ENCODE measurements at regions not wholly inside any gene's neighbourhood (a gene's known extent, or its start where the extent isn't known, plus 50 kb on each side); places are given as distances from the start of the nearest gene placed in this dataset.

DNA sequence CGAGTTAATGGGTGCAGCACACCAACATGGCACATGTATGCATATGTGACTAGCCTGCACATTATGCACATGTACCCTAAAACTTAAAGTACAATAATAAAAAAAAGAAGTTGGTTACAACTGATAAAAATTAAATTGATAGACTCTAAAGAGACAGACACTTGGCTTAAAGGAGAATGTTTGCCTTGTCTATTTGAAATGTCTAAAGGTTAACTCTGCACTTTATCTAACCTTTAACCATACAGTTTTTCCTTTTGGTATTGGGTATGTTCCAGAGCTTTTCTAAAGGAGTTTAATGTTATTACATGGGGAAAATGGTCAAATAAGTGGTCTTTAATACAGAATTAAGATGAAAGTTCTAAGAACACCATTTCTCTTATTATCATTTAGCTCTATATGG is 145.1 kb upstream of the HCCS start:
- no peak overlapping the region for H3K23ac ChIP-seq (ENCODE audit: low read depth, low read length)
- H3K36me3 ChIP-seq (ENCODE audit: control insufficient read depth, insufficient read depth, low read length) = no peaks in the 10 kb centered on the region
- H3K56ac ChIP-seq (ENCODE audit: extremely low read depth, insufficient read depth, low read length) = no peak overlapping the region
- H3K27ac ChIP-seq (ENCODE audit: insufficient read depth, low read length) = no peak overlapping the region
- WGBS, 2 experiments (ENCODE audit: extremely low coverage in 2 of 2, insufficient read length in 1 of 2) = no CpG with 5 or more reads among the region's 1 CpG
- ChIA-PET POLR2A (ENCODE audit: unreplicated experiment) (no interaction called here), CTCF (no interaction called here)
- no peaks in the 10 kb centered on the region; the same call in 1 of the 2 replicates for H3K9me3 ChIP-seq (ENCODE audit: control insufficient read depth, insufficient read depth, low read length)
- no peak overlapping the region for H2AK5ac ChIP-seq (ENCODE audit: low read depth, low read length)
- TF ChIP-seq, protein P1, sequence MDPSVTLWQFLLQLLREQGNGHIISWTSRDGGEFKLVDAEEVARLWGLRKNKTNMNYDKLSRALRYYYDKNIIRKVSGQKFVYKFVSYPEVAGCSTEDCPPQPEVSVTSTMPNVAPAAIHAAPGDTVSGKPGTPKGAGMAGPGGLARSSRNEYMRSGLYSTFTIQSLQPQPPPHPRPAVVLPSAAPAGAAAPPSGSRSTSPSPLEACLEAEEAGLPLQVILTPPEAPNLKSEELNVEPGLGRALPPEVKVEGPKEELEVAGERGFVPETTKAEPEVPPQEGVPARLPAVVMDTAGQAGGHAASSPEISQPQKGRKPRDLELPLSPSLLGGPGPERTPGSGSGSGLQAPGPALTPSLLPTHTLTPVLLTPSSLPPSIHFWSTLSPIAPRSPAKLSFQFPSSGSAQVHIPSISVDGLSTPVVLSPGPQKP (IDR thresholded peaks at IDR 0.05; ENCODE audit: borderline replicate concordance, low read depth, low read length) = no peak
- TF ChIP-seq SMC3 (IDR thresholded peaks at IDR 0.05; ENCODE audit: low read depth, low read length) (no peak), POLR2A (IDR thresholded peaks at IDR 0.05; ENCODE audit: low read depth, low read length) (no peak), RCOR1 (IDR thresholded peaks at IDR 0.05; ENCODE audit: insufficient replicate concordance, low read length) (no peak), MAZ (IDR thresholded peaks at IDR 0.05; ENCODE audit: borderline replicate concordance, low read depth, low read length) (no peak), FOS (IDR thresholded peaks at IDR 0.05; ENCODE audit: low read depth, low read length) (no peak), CHD1 (IDR thresholded peaks at IDR 0.05; ENCODE audit: low read depth, low read length) (no peak), CEBPB (IDR thresholded peaks at IDR 0.05; ENCODE audit: low read depth, low read length) (no peak), RFX5 (IDR thresholded peaks at IDR 0.05; ENCODE audit: low read depth, low read length) (no peak), NFE2L2 (IDR thresholded peaks at IDR 0.05; ENCODE audit: low read depth, low read length) (no peak), RAD21 (IDR thresholded peaks at IDR 0.05; ENCODE audit: low read length) (no peak), MAFK (IDR thresholded peaks at IDR 0.05; ENCODE audit: low read depth, low read length) (no peak)
- TF ChIP-seq, protein P2, sequence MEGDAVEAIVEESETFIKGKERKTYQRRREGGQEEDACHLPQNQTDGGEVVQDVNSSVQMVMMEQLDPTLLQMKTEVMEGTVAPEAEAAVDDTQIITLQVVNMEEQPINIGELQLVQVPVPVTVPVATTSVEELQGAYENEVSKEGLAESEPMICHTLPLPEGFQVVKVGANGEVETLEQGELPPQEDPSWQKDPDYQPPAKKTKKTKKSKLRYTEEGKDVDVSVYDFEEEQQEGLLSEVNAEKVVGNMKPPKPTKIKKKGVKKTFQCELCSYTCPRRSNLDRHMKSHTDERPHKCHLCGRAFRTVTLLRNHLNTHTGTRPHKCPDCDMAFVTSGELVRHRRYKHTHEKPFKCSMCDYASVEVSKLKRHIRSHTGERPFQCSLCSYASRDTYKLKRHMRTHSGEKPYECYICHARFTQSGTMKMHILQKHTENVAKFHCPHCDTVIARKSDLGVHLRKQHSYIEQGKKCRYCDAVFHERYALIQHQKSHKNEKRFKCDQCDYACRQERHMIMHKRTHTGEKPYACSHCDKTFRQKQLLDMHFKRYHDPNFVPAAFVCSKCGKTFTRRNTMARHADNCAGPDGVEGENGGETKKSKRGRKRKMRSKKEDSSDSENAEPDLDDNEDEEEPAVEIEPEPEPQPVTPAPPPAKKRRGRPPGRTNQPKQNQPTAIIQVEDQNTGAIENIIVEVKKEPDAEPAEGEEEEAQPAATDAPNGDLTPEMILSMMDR (conservative IDR thresholded peaks at IDR 0.05; ENCODE audit: low read depth, low read length) = no peak
- H2AK9ac ChIP-seq (replicated peaks; ENCODE audit: low read depth, low read length, poor library complexity) = no peak overlapping the region
- H3K4me3 ChIP-seq (ENCODE audit: insufficient read depth, low read depth, low read length) = no peak overlapping the region
- intact Hi-C loops (cut with micrococcal nuclease) (no loop called here), in situ Hi-C loops (cut with MboI; ENCODE audit: low sequenced_read_pairs) (no loop called here), dilution Hi-C loops (cut with HindIII; ENCODE audit: low sequenced_read_pairs, unreplicated experiment) (no loop called here)
- no peak overlapping the region for H2AFZ ChIP-seq (replicated peaks; ENCODE audit: low read length, poor library complexity)
- H4K5ac ChIP-seq (ENCODE audit: low read depth, low read length) = no peak overlapping the region
- H2BK120ac ChIP-seq (ENCODE audit: low read depth, low read length) = no peak overlapping the region
- peaks cover 2% of the 10 kb centered on the region; the same call in 1 of the 2 replicates for H3K4me1 ChIP-seq (ENCODE audit: control insufficient read depth, insufficient read depth, low read length)
- H2BK5ac ChIP-seq (ENCODE audit: low read depth, low read length, poor library complexity, severe bottlenecking) = no peak overlapping the region
- no peaks in the 10 kb centered on the region for H3K9me1 ChIP-seq (ENCODE audit: insufficient read depth, low read length)
- no peak overlapping the region for H3K4me2 ChIP-seq (ENCODE audit: low read depth, low read length)
- no peak overlapping the region for H3K18ac ChIP-seq (ENCODE audit: low read depth, low read length)
- H3K9ac ChIP-seq (ENCODE audit: low read depth, low read length) = no peak overlapping the region
- H3K79me1 ChIP-seq (ENCODE audit: low read depth in 1 of 2, low read length in 2 of 2) = no peaks in the 10 kb centered on the region
- no peak for DNase-seq
- no peaks in the 10 kb centered on the region for H4K20me1 ChIP-seq (ENCODE audit: insufficient read depth, low read length)
- H3K27me3 ChIP-seq (ENCODE audit: control insufficient read depth, insufficient read depth, low read length) = no peaks in the 10 kb centered on the region
- H4K91ac ChIP-seq (ENCODE audit: insufficient read depth, low read depth, low read length) = no peak overlapping the region
- H3K14ac ChIP-seq (replicated peaks; ENCODE audit: low read depth, low read length) = no peak overlapping the region
- H3K4ac ChIP-seq (ENCODE audit: low read depth, low read length) = no peak overlapping the region
- no peak for ATAC-seq (ENCODE audit: low read depth)
- no peak overlapping the region for H2BK20ac ChIP-seq (ENCODE audit: low read depth, low read length)
- H2BK15ac ChIP-seq (ENCODE audit: low read depth, low read length) = no peak overlapping the region
- BruUV-seq (replicated peaks) = no TSS peak
- H4K8ac ChIP-seq (ENCODE audit: low read depth in 2 of 2, low read length in 2 of 2) = no peak overlapping the region
